ENCODE measurements at regions not wholly inside any gene's neighbourhood (a gene's known extent, or its start where the extent isn't known, plus 50 kb on each side); places are given as distances from the start of the nearest gene placed in this dataset.

DNA sequence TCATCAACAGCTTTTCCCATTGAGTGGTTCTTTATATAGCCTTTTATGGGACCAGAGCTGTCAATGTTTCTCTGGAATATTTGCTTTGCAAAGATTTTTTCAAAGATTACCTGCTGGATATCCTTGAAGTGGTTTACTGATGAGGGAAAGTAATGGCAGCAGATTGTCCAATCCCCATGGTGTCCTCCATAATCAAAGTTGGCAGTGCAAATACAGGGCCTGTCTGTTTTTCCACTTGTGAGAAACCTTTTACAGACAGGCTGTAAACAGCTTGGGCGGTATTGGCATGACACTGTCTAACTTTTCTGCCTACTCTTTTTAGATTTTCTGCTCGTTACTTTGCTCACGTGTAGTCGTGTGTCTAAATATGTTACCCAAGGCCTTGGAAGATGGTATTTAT is 641.9 kb upstream of the NR3C2 start:
- in situ Hi-C loops (cut with HindIII; ENCODE audit: low sequenced_read_pairs) = no loop called here
- TF ChIP-seq, protein P1, sequence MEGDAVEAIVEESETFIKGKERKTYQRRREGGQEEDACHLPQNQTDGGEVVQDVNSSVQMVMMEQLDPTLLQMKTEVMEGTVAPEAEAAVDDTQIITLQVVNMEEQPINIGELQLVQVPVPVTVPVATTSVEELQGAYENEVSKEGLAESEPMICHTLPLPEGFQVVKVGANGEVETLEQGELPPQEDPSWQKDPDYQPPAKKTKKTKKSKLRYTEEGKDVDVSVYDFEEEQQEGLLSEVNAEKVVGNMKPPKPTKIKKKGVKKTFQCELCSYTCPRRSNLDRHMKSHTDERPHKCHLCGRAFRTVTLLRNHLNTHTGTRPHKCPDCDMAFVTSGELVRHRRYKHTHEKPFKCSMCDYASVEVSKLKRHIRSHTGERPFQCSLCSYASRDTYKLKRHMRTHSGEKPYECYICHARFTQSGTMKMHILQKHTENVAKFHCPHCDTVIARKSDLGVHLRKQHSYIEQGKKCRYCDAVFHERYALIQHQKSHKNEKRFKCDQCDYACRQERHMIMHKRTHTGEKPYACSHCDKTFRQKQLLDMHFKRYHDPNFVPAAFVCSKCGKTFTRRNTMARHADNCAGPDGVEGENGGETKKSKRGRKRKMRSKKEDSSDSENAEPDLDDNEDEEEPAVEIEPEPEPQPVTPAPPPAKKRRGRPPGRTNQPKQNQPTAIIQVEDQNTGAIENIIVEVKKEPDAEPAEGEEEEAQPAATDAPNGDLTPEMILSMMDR (IDR thresholded peaks at IDR 0.05; ENCODE audit: low read depth, low read length, missing control alignments) = no peak
- H3K4me3 ChIP-seq (ENCODE audit: low read depth, low read length) = no peak overlapping the region
- DNase-seq (ENCODE audit: low read depth) = no peak

DNA sequence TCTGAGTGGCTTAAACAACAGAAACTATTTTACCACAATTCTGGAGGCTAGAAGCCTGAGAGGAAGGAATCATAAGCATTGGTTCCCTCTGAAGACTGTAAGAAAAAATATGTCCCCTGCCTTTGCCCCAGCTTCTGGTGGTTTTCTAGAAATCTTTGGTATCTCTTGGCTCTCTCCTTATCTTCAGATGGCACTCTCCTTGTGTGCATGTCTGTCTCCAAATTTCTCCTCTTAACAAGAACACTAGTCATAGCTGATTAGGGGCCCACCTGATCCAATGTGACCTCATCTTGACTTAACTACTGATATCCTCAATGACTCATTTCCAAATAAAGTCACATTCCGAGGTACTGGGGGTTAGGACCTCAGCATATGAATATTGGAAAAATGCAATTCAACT is 635.0 kb upstream of the NR3C2 start:
- in situ Hi-C loops (cut with HindIII; ENCODE audit: low sequenced_read_pairs) = no loop called here
- TF ChIP-seq, protein P1 (IDR thresholded peaks at IDR 0.05; ENCODE audit: low read depth, low read length, missing control alignments) = no peak
- no peak for DNase-seq (ENCODE audit: low read depth)
- no peak overlapping the region for H3K4me3 ChIP-seq (ENCODE audit: low read depth, low read length)

DNA sequence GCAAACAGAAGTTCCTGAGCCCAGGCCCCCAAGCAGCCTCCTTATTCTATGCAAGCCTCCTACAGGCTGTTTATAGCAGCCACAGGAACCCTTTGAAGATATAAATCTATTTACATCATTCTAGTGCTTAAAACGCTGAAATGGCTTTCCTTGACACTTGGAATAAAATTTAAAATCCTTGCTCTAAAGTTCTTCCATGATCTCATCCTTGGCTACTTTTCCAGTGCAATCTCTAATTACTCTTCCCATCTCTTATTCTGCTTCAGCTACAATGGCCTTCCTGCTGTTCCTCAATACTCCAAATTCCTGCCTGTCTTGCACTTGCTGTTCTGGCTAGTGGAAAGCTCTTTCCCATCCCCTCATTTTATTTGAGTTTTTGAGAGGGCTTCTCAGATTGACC is 634.2 kb upstream of the NR3C2 start:
- TF ChIP-seq, protein P1 (IDR thresholded peaks at IDR 0.05; ENCODE audit: low read depth, low read length, missing control alignments) = no peak
- DNase-seq (ENCODE audit: low read depth) = no peak
- in situ Hi-C loops (cut with HindIII; ENCODE audit: low sequenced_read_pairs) = no loop called here
- H3K4me3 ChIP-seq (ENCODE audit: low read depth, low read length) = no peak overlapping the region

DNA sequence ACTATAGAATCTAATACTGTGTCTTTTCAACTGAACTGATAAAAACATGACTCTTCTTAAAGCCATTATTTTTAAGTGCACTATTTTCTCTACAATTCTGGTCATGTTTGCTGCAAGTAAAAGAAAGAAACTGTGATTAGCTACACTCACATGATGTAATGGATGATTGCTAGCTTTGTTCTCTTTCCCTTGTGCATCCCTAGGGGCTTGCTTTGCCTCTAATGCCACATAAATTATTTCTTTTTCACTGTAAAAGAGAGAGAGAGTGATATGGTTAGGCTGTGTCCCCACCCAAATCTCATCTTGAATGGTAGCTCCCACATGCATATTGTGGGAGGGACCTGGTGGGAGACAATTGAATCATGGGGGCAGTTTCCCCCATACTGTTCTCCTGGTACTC is 630.2 kb upstream of the NR3C2 start:
- DNase-seq (ENCODE audit: low read depth) = no peak
- in situ Hi-C loops (cut with HindIII; ENCODE audit: low sequenced_read_pairs) = no loop called here
- TF ChIP-seq, protein P1 (IDR thresholded peaks at IDR 0.05; ENCODE audit: low read depth, low read length, missing control alignments) = no peak
- H3K4me3 ChIP-seq (ENCODE audit: low read depth, low read length) = no peak overlapping the region

DNA sequence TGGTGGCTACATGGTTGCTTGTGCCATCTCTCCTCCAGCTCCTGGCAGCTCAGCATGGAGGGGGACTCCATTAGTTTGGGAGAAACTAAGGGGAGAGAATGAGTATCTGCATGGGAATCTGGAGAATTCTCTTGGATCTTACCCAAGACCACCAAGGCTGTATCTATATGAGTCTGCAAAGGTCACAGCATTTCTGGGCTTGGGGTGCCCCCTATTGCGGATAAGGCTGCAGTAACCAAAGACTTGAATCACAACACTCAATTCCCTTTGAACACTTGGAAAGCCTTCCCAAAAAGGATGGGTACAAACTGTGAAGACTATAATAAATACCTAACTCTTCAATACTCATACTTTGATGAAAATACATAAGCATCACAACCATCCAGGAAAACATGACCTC is 623.5 kb upstream of the NR3C2 start:
- H3K4me3 ChIP-seq (ENCODE audit: low read depth, low read length) = no peak overlapping the region
- in situ Hi-C loops (cut with HindIII; ENCODE audit: low sequenced_read_pairs) = no loop called here
- DNase-seq (ENCODE audit: low read depth) = no peak
- TF ChIP-seq, protein P1 (IDR thresholded peaks at IDR 0.05; ENCODE audit: low read depth, low read length, missing control alignments) = no peak

DNA sequence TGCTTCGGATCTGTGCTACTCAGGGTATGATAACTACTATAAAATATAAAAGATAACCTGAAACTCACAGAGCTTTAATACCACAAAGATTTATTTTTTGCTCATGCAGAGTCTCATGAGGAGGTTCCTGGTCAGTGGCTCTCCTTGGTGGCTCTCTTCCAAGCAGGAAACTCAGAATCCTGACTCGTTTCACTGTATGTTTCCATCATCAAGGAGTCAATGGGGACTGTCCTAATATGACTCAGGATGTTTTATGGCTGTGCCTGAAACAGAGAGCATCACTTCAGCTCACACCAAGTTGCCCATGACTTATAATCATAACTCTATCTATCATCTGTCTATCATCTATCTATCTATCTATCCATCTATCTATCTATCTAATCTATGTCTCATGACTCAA is 620.8 kb upstream of the NR3C2 start:
- TF ChIP-seq, protein P1 (IDR thresholded peaks at IDR 0.05; ENCODE audit: low read depth, low read length, missing control alignments) = no peak
- H3K4me3 ChIP-seq (ENCODE audit: low read depth, low read length) = no peak overlapping the region
- DNase-seq (ENCODE audit: low read depth) = no peak
- in situ Hi-C loops (cut with HindIII; ENCODE audit: low sequenced_read_pairs) = no loop called here

DNA sequence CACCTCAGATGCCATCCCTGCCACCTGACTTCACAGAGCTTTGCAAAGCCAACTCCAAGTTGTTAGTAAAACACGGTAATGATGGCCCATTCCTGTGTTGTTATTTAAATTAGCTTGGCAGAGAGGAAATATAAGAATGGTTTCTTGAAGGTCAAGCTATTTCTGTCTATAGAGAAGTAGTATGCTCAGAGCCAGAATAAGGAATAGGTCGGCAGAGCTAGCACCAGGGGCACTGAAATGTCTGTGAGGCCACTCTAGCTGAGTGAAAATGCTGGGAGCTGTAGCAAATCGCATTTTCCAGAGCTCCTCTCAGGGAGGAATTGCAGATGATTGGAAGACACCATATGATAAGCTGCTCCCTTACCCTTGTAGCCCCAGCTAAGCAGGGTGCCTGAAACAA is 615.4 kb upstream of the NR3C2 start:
- in situ Hi-C loops (cut with HindIII; ENCODE audit: low sequenced_read_pairs) = no loop called here
- DNase-seq (ENCODE audit: low read depth) = no peak
- TF ChIP-seq, protein P1 (IDR thresholded peaks at IDR 0.05; ENCODE audit: low read depth, low read length, missing control alignments) = no peak
- H3K4me3 ChIP-seq (ENCODE audit: low read depth, low read length) = no peak overlapping the region

Data from astrocyte of the cerebellum (primary cell).